Osteocyte (in vitro differentiated cells): ENCODE measurements at regions not wholly inside any gene's neighbourhood (a gene's known extent, or its start where the extent isn't known, plus 50 kb on each side); places are given as distances from the start of the nearest gene placed in this dataset.
"Not testable (repeated sequence)": the region's sequence is repeated elsewhere in the genome, so short reads cannot be mapped to it uniquely, and the experiment has no call there.

Source experiments
- DNase-seq: peaks from one replicate; pipeline ENCODE4 v3.0.0; 2021; ENCODE audit warnings: mixed read lengths; ENCODE audit not compliant: unreplicated experiment; ENCODE audit errors: extremely low spot score
- H3K27ac Mint-ChIP-seq: one replicate; pipeline ENCODE4 v1.8.0; 2021; ENCODE audit warnings: mild to moderate bottlenecking, mixed read lengths; ENCODE audit not compliant: unreplicated experiment
- H3K27me3 Mint-ChIP-seq: one replicate; pipeline ENCODE4 v1.8.0; 2021; ENCODE audit warnings: mixed read lengths; ENCODE audit not compliant: unreplicated experiment
- H3K36me3 Mint-ChIP-seq: one replicate; pipeline ENCODE4 v1.8.0; 2021; ENCODE audit warnings: mixed read lengths; ENCODE audit not compliant: unreplicated experiment
- H3K4me1 Mint-ChIP-seq: one replicate; pipeline ENCODE4 v1.8.0; 2021; ENCODE audit warnings: mixed read lengths; ENCODE audit not compliant: unreplicated experiment
- H3K4me3 Mint-ChIP-seq: one replicate; pipeline ENCODE4 v1.8.0; 2021; ENCODE audit warnings: mild to moderate bottlenecking, moderate library complexity, mixed read lengths; ENCODE audit not compliant: unreplicated experiment
- H3K9me3 Mint-ChIP-seq: one replicate; pipeline ENCODE4 v1.8.0; 2021; ENCODE audit warnings: mixed read lengths; ENCODE audit not compliant: unreplicated experiment
- TF ChIP-seq, protein P1 (sequence below): fragments of 200-600 bp; sonication (generic); IDR thresholded peaks from 2 replicates; pipeline ENCODE4 v1.5.0; 2021; ENCODE audit warnings: antibody characterized with exemption, mild to moderate bottlenecking, moderate library complexity

DNA sequence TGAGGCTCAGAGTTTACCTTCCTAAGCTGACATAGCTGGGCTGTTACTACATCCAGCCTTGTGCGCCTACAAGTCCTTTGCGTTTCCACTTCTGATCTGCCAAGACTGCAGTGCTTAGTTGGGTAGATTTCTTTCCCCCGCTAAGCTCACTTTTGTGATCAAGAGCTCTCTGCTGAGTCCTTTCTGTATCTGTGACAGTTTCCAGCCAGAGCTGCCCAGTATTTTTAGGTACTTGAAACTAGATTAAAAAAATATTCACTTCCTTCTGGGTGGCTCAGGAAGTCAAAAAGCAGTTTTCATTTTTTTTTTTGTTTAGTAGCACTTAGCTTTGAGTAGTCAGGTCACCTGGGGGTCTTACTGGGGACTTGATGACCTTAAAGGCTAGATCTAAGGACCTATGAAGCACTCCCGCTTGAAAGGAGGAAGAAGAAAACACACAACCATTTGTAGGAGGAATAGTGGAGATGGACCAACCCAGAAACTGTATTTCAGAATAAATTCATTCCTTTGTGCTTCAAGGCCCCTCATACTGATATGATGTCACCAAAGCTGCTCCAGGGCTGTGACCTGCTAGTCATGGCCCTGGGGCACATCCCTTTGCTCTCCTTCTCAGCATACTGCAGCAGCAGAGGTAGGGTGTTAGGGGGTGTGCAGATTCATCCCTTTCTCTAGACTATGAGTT, 75.6 kb upstream of the HNF1B start:
- Mint-ChIP-seq H3K27ac (peak overlapping the region; percentile 90), H3K27me3 (no peaks in the 10 kb centered on the region), H3K9me3 (no peaks in the 10 kb centered on the region), H3K4me1 (peaks cover 56% of the 10 kb centered on the region), H3K4me3 (no peak overlapping the region), H3K36me3 (no peaks in the 10 kb centered on the region)
- TF ChIP-seq, protein P1, sequence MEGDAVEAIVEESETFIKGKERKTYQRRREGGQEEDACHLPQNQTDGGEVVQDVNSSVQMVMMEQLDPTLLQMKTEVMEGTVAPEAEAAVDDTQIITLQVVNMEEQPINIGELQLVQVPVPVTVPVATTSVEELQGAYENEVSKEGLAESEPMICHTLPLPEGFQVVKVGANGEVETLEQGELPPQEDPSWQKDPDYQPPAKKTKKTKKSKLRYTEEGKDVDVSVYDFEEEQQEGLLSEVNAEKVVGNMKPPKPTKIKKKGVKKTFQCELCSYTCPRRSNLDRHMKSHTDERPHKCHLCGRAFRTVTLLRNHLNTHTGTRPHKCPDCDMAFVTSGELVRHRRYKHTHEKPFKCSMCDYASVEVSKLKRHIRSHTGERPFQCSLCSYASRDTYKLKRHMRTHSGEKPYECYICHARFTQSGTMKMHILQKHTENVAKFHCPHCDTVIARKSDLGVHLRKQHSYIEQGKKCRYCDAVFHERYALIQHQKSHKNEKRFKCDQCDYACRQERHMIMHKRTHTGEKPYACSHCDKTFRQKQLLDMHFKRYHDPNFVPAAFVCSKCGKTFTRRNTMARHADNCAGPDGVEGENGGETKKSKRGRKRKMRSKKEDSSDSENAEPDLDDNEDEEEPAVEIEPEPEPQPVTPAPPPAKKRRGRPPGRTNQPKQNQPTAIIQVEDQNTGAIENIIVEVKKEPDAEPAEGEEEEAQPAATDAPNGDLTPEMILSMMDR, result no peak
- DNase-seq, result no peak

DNA sequence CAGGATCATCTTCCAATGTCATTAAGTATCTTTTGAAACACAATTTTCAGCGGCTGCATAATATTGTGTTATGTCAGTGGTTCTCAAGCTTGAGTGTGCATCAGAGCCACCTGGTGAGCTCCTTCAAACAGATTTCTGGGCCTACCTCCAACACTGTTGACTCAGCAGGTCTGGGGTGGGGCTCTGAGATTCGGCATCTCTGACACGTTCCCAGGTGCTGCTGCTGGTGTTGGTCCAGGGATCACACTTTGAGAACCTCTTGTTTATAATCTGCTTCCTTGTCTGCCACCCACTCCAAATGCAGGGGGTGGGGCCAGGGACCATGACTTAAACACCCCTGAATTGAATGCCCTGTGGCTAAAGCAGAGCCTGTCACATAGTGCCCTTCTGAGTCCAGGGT, 73.8 kb upstream of the HNF1B start:
- Mint-ChIP-seq H3K27ac (peak overlapping the region; percentile 10), H3K9me3 (no peaks in the 10 kb centered on the region), H3K27me3 (no peaks in the 10 kb centered on the region), H3K36me3 (no peaks in the 10 kb centered on the region), H3K4me1 (peaks cover 56% of the 10 kb centered on the region), H3K4me3 (no peak overlapping the region)
- TF ChIP-seq, protein P1, result no peak
- no peak for DNase-seq

DNA sequence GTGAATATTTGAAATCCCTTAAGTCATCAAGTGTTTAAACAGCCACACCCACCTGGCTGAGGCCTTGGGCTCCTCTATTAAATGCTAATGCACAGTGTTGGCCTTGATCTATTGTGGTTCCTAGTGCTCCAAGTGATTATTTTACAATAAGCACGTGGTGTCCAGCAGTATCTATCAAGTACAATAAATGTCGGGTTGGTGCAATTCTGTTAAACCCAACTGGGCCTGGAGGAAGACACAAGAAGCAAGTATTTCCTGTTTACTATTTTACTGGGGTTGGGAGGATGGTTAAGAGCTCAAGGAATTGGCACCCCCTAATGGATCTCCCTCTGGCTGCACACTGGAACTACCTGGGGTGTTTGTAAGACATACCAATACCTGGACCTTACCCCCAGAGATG, 72.1 kb upstream of the HNF1B start:
- H3K27me3 Mint-ChIP-seq, result no peaks in the 10 kb centered on the region
- no peak overlapping the region for H3K4me3 Mint-ChIP-seq
- H3K36me3 Mint-ChIP-seq, result peaks cover 4% of the 10 kb centered on the region
- H3K9me3 Mint-ChIP-seq, result peaks cover 2% of the 10 kb centered on the region
- DNase-seq, result no peak
- TF ChIP-seq, protein P1, result no peak
- peaks cover 64% of the 10 kb centered on the region for H3K4me1 Mint-ChIP-seq
- H3K27ac Mint-ChIP-seq, result no peak overlapping the region

DNA sequence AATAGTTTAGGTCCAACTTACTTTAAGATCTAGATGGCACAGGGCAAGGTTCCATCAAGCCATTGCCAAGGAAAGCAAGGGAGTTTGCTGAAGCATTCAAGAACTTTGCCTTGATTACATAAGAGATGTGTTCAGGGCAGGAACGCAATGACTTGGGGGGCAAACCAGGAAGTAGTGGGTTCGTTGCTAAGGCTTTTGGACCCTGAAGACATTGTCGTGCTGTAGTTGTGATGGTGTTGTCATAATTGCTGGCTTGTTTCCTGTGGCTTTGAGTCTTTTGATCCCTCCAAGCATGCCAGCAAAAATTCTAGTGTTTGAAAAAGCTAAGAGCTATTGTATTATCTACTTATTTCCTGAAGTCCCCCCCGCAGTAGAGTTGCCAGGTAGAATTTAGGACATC, 70.7 kb upstream of the HNF1B start:
- peak overlapping the region; percentile 74 for H3K27ac Mint-ChIP-seq
- H3K36me3 Mint-ChIP-seq, result peaks cover 8% of the 10 kb centered on the region
- no peak for DNase-seq
- H3K27me3 Mint-ChIP-seq, result no peaks in the 10 kb centered on the region
- TF ChIP-seq, protein P1, result no peak
- H3K4me3 Mint-ChIP-seq, result no peak overlapping the region
- peaks cover 54% of the 10 kb centered on the region for H3K4me1 Mint-ChIP-seq
- peaks cover 12% of the 10 kb centered on the region for H3K9me3 Mint-ChIP-seq

DNA sequence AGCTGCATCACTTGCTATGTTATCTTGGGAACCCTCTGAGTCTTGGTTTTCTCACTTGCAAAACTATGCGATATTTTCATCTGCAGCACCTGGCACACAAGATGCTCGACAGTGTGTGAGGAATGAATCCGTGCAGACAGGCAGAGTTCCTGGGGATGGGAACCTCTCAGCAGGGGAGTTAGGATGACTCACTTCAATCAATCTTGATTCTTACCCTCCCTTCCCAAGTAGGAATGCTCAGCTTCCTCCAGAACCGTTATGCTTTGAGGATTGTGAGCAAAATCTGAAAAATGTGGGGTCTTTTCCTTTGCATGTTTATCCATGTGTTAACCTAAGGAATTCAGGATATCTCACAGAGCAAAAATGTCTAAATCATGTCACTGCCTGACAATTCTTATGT, 68.9 kb upstream of the HNF1B start:
- peaks cover 12% of the 10 kb centered on the region for H3K9me3 Mint-ChIP-seq
- TF ChIP-seq, protein P1, result no peak
- H3K4me1 Mint-ChIP-seq, result peaks cover 39% of the 10 kb centered on the region
- DNase-seq, result no peak
- H3K27me3 Mint-ChIP-seq, result no peaks in the 10 kb centered on the region
- no peak overlapping the region for H3K4me3 Mint-ChIP-seq
- H3K36me3 Mint-ChIP-seq, result peaks cover 8% of the 10 kb centered on the region
- H3K27ac Mint-ChIP-seq, result peak overlapping the region; percentile 74

DNA sequence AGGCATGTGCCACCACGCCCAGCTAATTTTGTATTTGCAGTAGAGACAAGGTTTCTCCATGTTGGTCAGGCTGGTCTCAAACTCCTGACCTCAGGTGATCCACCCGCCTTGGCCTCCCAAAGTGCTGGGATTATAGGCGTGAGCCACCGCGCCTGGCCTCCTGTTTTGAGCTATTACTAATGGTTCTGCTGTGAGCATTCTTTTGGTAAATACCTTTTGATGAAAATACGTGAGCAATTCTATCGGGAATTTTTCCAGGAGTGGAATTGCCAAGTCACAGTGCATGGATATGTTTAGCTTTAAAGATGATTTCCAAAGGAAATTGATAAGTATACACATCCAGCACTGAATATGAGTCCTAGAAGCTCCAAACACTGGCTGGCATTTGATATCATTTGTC, 64.0 kb upstream of the HNF1B start:
- H3K4me1 Mint-ChIP-seq, result peaks cover 12% of the 10 kb centered on the region
- DNase-seq, H3K27me3 Mint-ChIP-seq, H3K4me3 Mint-ChIP-seq, H3K36me3 Mint-ChIP-seq, H3K27ac Mint-ChIP-seq: not testable (repeated sequence)
- H3K9me3 Mint-ChIP-seq, result peaks cover 16% of the 10 kb centered on the region
